ENCODE measurements at regions not wholly inside any gene's neighbourhood (a gene's known extent, or its start where the extent isn't known, plus 50 kb on each side); places are given as distances from the start of the nearest gene placed in this dataset.
A peak's percentile ranks its signal among the peaks of the same experiment; 100 is the strongest.

- DNase-seq: no peak
Measured at GRCh38 chr2:2974982-2975381, 402.6 kb downstream of the EIPR1 start.

- DNase-seq: no peak
Measured at GRCh38 chr2:2960441-2961133, 417.0 kb downstream of the EIPR1 start.

GRCh38 chr2:2950403-2950952, 427.1 kb downstream of the EIPR1 start:
- peak; percentile 81 for DNase-seq

GRCh38 chr2:2947406-2947805, 430.2 kb downstream of the EIPR1 start:
- DNase-seq: no peak

GRCh38 chr2:2942906-2943305, 434.7 kb downstream of the EIPR1 start:
- no peak for DNase-seq

GRCh38 chr2:2942225-2942624, 435.4 kb downstream of the EIPR1 start:
- no peak for DNase-seq

- DNase-seq: no peak
Measured at GRCh38 chr2:2941205-2941604, 436.4 kb downstream of the EIPR1 start.

GRCh38 chr2:2940702-2941101, 436.9 kb downstream of the EIPR1 start:
- DNase-seq: no peak

GRCh38 chr2:2940061-2940460, 437.6 kb downstream of the EIPR1 start:
- DNase-seq: no peak

GRCh38 chr2:2939078-2939795, 438.4 kb downstream of the EIPR1 start:
- no peak for DNase-seq

GRCh38 chr2:2938481-2938880, 439.1 kb downstream of the EIPR1 start:
- no peak for DNase-seq

- DNase-seq: no peak
Measured at GRCh38 chr2:2935445-2936149, 442.0 kb downstream of the EIPR1 start.

- no peak for DNase-seq
Measured at GRCh38 chr2:2933426-2933825, 444.2 kb downstream of the EIPR1 start.

GRCh38 chr2:2932692-2933305, 444.8 kb downstream of the EIPR1 start:
- DNase-seq: no peak

- DNase-seq: no peak
Measured at GRCh38 chr2:2932189-2932588, 445.4 kb downstream of the EIPR1 start.

- no peak for DNase-seq
Measured at GRCh38 chr2:2931318-2932075, 446.1 kb downstream of the EIPR1 start.

GRCh38 chr2:2930841-2931240, 446.8 kb downstream of the EIPR1 start:
- DNase-seq: no peak

GRCh38 chr2:2926858-2927175, 450.8 kb downstream of the EIPR1 start:
- DNase-seq: no peak

GRCh38 chr2:2926009-2926857, 451.4 kb downstream of the EIPR1 start:
- no peak for DNase-seq

GRCh38 chr2:2922156-2922555, 455.5 kb downstream of the EIPR1 start:
- no peak for DNase-seq

- no peak for DNase-seq
Measured at GRCh38 chr2:2921011-2921720, 456.5 kb downstream of the EIPR1 start.
